ENCODE measurements at regions not wholly inside any gene's neighbourhood (a gene's known extent, or its start where the extent isn't known, plus 50 kb on each side); places are given as distances from the start of the nearest gene placed in this dataset.

DNA sequence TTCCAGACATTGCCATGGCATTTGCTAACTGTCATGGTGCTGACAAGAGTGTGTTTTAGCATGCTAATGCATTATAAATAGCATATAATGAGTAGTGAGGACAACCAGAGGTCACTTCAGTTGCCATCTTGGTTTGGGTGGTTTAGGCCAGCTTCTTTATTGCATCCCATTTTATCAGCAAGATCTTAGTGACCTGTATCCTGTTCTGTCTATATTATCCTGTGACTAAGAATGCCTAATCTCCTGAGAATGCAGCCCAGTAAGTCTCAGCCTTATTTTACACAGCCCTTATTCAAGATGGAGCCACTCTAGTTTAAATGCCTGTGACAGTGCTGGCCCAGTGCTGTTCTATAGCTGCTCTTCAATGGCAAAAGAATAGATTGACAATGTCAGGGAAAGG lies 781.0 kb upstream of the ADGRB3 start:
- TF ChIP-seq, protein P1, sequence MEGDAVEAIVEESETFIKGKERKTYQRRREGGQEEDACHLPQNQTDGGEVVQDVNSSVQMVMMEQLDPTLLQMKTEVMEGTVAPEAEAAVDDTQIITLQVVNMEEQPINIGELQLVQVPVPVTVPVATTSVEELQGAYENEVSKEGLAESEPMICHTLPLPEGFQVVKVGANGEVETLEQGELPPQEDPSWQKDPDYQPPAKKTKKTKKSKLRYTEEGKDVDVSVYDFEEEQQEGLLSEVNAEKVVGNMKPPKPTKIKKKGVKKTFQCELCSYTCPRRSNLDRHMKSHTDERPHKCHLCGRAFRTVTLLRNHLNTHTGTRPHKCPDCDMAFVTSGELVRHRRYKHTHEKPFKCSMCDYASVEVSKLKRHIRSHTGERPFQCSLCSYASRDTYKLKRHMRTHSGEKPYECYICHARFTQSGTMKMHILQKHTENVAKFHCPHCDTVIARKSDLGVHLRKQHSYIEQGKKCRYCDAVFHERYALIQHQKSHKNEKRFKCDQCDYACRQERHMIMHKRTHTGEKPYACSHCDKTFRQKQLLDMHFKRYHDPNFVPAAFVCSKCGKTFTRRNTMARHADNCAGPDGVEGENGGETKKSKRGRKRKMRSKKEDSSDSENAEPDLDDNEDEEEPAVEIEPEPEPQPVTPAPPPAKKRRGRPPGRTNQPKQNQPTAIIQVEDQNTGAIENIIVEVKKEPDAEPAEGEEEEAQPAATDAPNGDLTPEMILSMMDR (IDR thresholded peaks at IDR 0.05; ENCODE audit: insufficient read depth, missing control alignments), result no peak
- DNase-seq (ENCODE audit: insufficient read length, low spot score), result no peak
- no peak for FAIRE-seq

- FAIRE-seq (no peak), DNase-seq (ENCODE audit: insufficient read length, low spot score) (no peak)
- TF ChIP-seq, protein P1 (IDR thresholded peaks at IDR 0.05; ENCODE audit: insufficient read depth, missing control alignments), result no peak
Observed at GRCh38 chr6:67839818-67840217, 795.3 kb upstream of the ADGRB3 start.

DNA sequence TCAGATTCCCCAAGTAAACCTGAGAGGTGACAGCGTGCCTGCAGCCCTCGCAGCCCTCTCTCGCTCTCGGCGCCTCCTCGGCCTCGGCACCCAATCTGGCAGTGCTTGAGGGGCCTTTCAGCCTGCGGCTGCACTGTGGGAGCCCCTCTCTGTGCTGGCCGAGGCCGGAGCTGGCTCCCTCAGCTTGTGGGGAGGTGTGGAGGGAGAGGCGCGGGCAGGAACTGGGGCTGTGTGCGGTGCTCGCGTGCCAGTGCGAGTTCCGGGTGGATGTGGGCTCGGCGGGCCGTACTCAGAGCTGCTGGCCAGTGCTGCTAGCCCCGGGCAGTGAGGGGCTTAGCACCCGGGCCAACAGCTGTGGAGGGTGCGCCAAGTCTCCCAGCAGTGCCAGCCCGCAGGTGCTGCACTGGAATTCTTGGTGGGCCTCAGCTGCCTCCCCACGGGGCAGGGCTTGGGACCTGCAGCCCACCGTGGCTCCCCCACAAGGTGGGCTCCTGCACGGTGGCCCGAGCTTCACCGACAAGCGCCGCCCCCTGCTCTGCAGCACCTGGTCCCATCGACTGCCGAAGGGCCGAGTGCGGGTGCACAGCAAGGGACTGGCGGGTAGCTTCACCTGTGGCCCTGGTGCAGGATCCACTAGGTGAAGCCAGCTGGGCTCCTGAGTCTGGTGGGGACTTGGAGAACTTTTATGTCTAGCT lies 809.7 kb upstream of the ADGRB3 start:
- TF ChIP-seq, protein P1 (IDR thresholded peaks at IDR 0.05; ENCODE audit: insufficient read depth, missing control alignments), result no peak
- DNase-seq (ENCODE audit: insufficient read length, low spot score) (no peak), FAIRE-seq (no peak)

DNA sequence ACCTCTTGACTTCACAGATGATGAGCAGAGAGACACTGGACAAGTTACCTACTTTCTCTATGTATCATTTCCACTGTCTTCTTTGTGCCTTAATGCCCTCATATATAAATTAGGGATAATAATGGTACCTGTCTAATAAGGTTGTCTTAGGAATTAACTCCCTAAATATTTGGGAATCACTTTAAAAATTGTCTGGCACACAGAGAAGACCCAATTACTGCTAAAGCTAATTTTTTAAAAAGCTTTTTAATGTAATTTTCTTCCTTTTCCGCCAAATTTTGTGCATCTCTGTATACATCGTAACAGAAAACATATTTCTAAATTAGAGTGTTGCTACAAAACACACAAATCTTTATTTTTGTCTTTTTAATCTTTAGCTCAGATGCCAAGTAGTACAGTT lies 816.8 kb upstream of the ADGRB3 start:
- FAIRE-seq (no peak), DNase-seq (ENCODE audit: insufficient read length, low spot score) (no peak)
- TF ChIP-seq, protein P1 (IDR thresholded peaks at IDR 0.05; ENCODE audit: insufficient read depth, missing control alignments), result no peak

GRCh38 chr6:67815623-67816022 lies 819.5 kb upstream of the ADGRB3 start:
- TF ChIP-seq, protein P1 (IDR thresholded peaks at IDR 0.05; ENCODE audit: insufficient read depth, missing control alignments), result no peak
- no peak for DNase-seq (ENCODE audit: insufficient read length, low spot score)
- FAIRE-seq, result no peak

- FAIRE-seq (no peak), DNase-seq (ENCODE audit: insufficient read length, low spot score) (no peak)
Observed at GRCh38 chr6:67814262-67814661, 820.8 kb upstream of the ADGRB3 start.

GRCh38 chr6:67812693-67813092 lies 822.4 kb upstream of the ADGRB3 start:
- DNase-seq (ENCODE audit: insufficient read length, low spot score) (no peak), FAIRE-seq (no peak)
- TF ChIP-seq, protein P1 (IDR thresholded peaks at IDR 0.05; ENCODE audit: insufficient read depth, missing control alignments), result no peak

More at GRCh38 chr6:67814262-67814661, 820.8 kb upstream of the ADGRB3 start:
- TF ChIP-seq, protein P1 (IDR thresholded peaks at IDR 0.05; ENCODE audit: insufficient read depth, missing control alignments), result no peak
